RPMI7951 (cell line): ENCODE measurements at regions not wholly inside any gene's neighbourhood (a gene's known extent, or its start where the extent isn't known, plus 50 kb on each side); places are given as distances from the start of the nearest gene placed in this dataset.

Experiments
- DNase-seq: peaks from one replicate; pipeline ENCODE4 v3.0.0-alpha.2; 2012; ENCODE audit warnings: low read depth

GRCh38 chr1:182122256-182122912 lies 60.9 kb upstream of the ZNF648 start:
- peak; percentile 74 for DNase-seq

GRCh38 chr1:182121787-182122186 lies 60.3 kb upstream of the ZNF648 start:
- no peak for DNase-seq

GRCh38 chr1:182120411-182121258 lies 59.1 kb upstream of the ZNF648 start:
- peak; percentile 94 for DNase-seq

- peak; percentile 7 for DNase-seq
Observed at GRCh38 chr1:182119631-182120030, 58.1 kb upstream of the ZNF648 start.

- DNase-seq, result no peak
Observed at GRCh38 chr1:182118851-182119250, 57.3 kb upstream of the ZNF648 start.

- no peak for DNase-seq
Observed at GRCh38 chr1:182114627-182115023, 53.1 kb upstream of the ZNF648 start.

- DNase-seq, result peak; percentile 26
Observed at GRCh38 chr1:182113879-182114626, 52.5 kb upstream of the ZNF648 start.

- DNase-seq, result no peak
Observed at GRCh38 chr1:182111496-182111895, 50.0 kb upstream of the ZNF648 start.
